GM18507 (cell line): ENCODE measurements at regions not wholly inside any gene's neighbourhood (a gene's known extent, or its start where the extent isn't known, plus 50 kb on each side); places are given as distances from the start of the nearest gene placed in this dataset.

ENCODE experiments used
- DNase-seq: peaks from one replicate; pipeline ENCODE4 v3.0.0; 2011; ENCODE audit warnings: low read depth; ENCODE audit not compliant: insufficient read length; ENCODE audit errors: extremely low spot score
- FAIRE-seq: peaks from 2 replicates; lab custom pipeline; 2011; peaks lifted over from hg19 to GRCh38; lab: Jason Lieb, UNC

GRCh38 chr5:98066910-98067309 lies 706.6 kb upstream of the RGMB start:
- DNase-seq: no peak
- no peak for FAIRE-seq

GRCh38 chr5:98069876-98070512 lies 703.5 kb upstream of the RGMB start:
- FAIRE-seq: no peak
- DNase-seq: no peak

- FAIRE-seq (no peak), DNase-seq (no peak)
These were observed 700.5 kb upstream of the RGMB start for GRCh38 chr5:98072921-98073320.

GRCh38 chr5:98076501-98076900 lies 697.0 kb upstream of the RGMB start:
- DNase-seq: no peak
- no peak for FAIRE-seq

GRCh38 chr5:98085593-98085992 lies 687.9 kb upstream of the RGMB start:
- DNase-seq (no peak), FAIRE-seq (no peak)

GRCh38 chr5:98095072-98095471 lies 678.4 kb upstream of the RGMB start:
- DNase-seq (no peak), FAIRE-seq (peak; percentile 53)

GRCh38 chr5:98096155-98096554 lies 677.3 kb upstream of the RGMB start:
- FAIRE-seq: no peak
- no peak for DNase-seq

- no peak for DNase-seq
- FAIRE-seq: no peak
These were observed 673.9 kb upstream of the RGMB start for GRCh38 chr5:98099448-98100105.

GRCh38 chr5:98101131-98101530 lies 672.3 kb upstream of the RGMB start:
- DNase-seq (no peak), FAIRE-seq (no peak)

GRCh38 chr5:98102936-98103335 lies 670.5 kb upstream of the RGMB start:
- DNase-seq (no peak), FAIRE-seq (no peak)

- FAIRE-seq: no peak
- no peak for DNase-seq
These were observed 669.7 kb upstream of the RGMB start for GRCh38 chr5:98103807-98104206.

GRCh38 chr5:98104454-98105188 lies 668.8 kb upstream of the RGMB start:
- DNase-seq: no peak
- no peak for FAIRE-seq

- DNase-seq (no peak), FAIRE-seq (no peak)
These were observed 667.8 kb upstream of the RGMB start for GRCh38 chr5:98105681-98106080.

GRCh38 chr5:98106116-98107031 lies 667.1 kb upstream of the RGMB start:
- FAIRE-seq: no peak
- no peak for DNase-seq

GRCh38 chr5:98108497-98108896 lies 665.0 kb upstream of the RGMB start:
- FAIRE-seq: no peak
- DNase-seq: no peak

GRCh38 chr5:98109561-98110006 lies 663.9 kb upstream of the RGMB start:
- DNase-seq (no peak), FAIRE-seq (no peak)

- FAIRE-seq: no peak
- DNase-seq: no peak
These were observed 663.2 kb upstream of the RGMB start for GRCh38 chr5:98110282-98110691.

- FAIRE-seq: no peak
- DNase-seq: no peak
These were observed 662.7 kb upstream of the RGMB start for GRCh38 chr5:98110791-98111190.

GRCh38 chr5:98111686-98112085 lies 661.8 kb upstream of the RGMB start:
- no peak for FAIRE-seq
- DNase-seq: no peak
